ENCODE measurements at regions not wholly inside any gene's neighbourhood (a gene's known extent, or its start where the extent isn't known, plus 50 kb on each side); places are given as distances from the start of the nearest gene placed in this dataset.
A peak's percentile ranks its signal among the peaks of the same experiment; 100 is the strongest.
"Not testable (repeated sequence)": the region's sequence is repeated elsewhere in the genome, so short reads cannot be mapped to it uniquely, and the experiment has no call there.

- TF ChIP-seq POLR2AphosphoS5 (IDR thresholded peaks at IDR 0.05; ENCODE audit: insufficient read depth in 1 of 2, low read depth in 1 of 2) = no peak
- no peak for TF ChIP-seq POLR2A (IDR thresholded peaks at IDR 0.05)
- TF ChIP-seq CTCF (IDR thresholded peaks at IDR 0.05) = no peak
- no peaks in the 10 kb centered on the region for H3K9me3 ChIP-seq
- no peaks in the 10 kb centered on the region for H3K27me3 ChIP-seq
- intact Hi-C loops (cut with DNase I) = no loop called here
- no peak overlapping the region for H3K27ac ChIP-seq
- no peaks in the 10 kb centered on the region for H3K36me3 ChIP-seq
- H3K4me3 ChIP-seq = no peak overlapping the region
- DNase-seq (ENCODE audit: extremely low spot score in 2 of 2) = no peak
- no peaks in the 10 kb centered on the region for H3K4me1 ChIP-seq
Measured at GRCh38 chr4:181018472-181018871, 1224.7 kb upstream of the TENM3 start.

GRCh38 chr4:181018913-181019312 is 1224.3 kb upstream of the TENM3 start:
- intact Hi-C loops (cut with DNase I) = no loop called here
- DNase-seq (ENCODE audit: extremely low spot score in 2 of 2) = no peak
- Histone ChIP-seq H3K27me3 (no peaks in the 10 kb centered on the region), H3K4me1 (no peaks in the 10 kb centered on the region), H3K4me3 (no peak overlapping the region), H3K27ac (no peak overlapping the region), H3K9me3 (no peaks in the 10 kb centered on the region), H3K36me3 (no peaks in the 10 kb centered on the region)
- TF ChIP-seq POLR2A (IDR thresholded peaks at IDR 0.05) (no peak), POLR2AphosphoS5 (IDR thresholded peaks at IDR 0.05; ENCODE audit: insufficient read depth in 1 of 2, low read depth in 1 of 2) (no peak), CTCF (IDR thresholded peaks at IDR 0.05) (no peak)

- no peak for DNase-seq (ENCODE audit: extremely low spot score in 2 of 2)
- intact Hi-C loops (cut with DNase I) = no loop called here
- no peaks in the 10 kb centered on the region for H3K36me3 ChIP-seq
- H3K27ac ChIP-seq = no peak overlapping the region
- no peaks in the 10 kb centered on the region for H3K4me1 ChIP-seq
- H3K9me3 ChIP-seq = no peaks in the 10 kb centered on the region
- no peaks in the 10 kb centered on the region for H3K27me3 ChIP-seq
- no peak for TF ChIP-seq POLR2A (IDR thresholded peaks at IDR 0.05)
- no peak for TF ChIP-seq POLR2AphosphoS5 (IDR thresholded peaks at IDR 0.05; ENCODE audit: insufficient read depth in 1 of 2, low read depth in 1 of 2)
- no peak for TF ChIP-seq CTCF (IDR thresholded peaks at IDR 0.05)
- no peak overlapping the region for H3K4me3 ChIP-seq
Measured at GRCh38 chr4:181020456-181020855, 1222.7 kb upstream of the TENM3 start.

DNA sequence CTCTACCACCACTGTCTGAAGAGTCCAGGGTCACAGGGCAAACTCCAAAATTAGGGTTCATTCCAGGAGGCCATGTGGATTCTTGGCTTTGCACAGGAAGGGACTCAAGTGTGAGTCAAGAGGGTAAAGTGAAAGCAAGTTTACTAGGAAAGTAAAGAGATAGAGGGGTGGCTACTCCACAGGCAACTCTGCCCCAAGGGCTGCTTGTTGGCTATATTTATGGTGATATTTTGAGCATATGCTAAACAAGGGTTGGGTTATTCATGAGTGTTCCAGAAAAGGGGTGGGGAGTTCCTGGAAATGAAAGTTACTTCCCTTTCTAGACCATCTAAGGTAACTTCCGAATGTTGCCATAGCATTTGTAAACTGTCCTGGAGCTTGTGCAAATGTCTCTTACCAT is 1222.0 kb upstream of the TENM3 start:
- Histone ChIP-seq H3K9me3 (no peaks in the 10 kb centered on the region), H3K27me3 (no peaks in the 10 kb centered on the region), H3K27ac (no peak overlapping the region), H3K36me3 (no peaks in the 10 kb centered on the region), H3K4me3 (no peak overlapping the region), H3K4me1 (no peaks in the 10 kb centered on the region)
- intact Hi-C loops (cut with DNase I) = no loop called here
- no peak for TF ChIP-seq POLR2A (IDR thresholded peaks at IDR 0.05)
- TF ChIP-seq CTCF (IDR thresholded peaks at IDR 0.05) = no peak
- TF ChIP-seq POLR2AphosphoS5 (IDR thresholded peaks at IDR 0.05; ENCODE audit: insufficient read depth in 1 of 2, low read depth in 1 of 2) = no peak
- DNase-seq (ENCODE audit: extremely low spot score in 2 of 2) = no peak

- not testable (repeated sequence) for H3K9me3 ChIP-seq
- H3K27ac ChIP-seq = peak overlapping the region; percentile 3
Measured at GRCh38 chr4:181030135-181030921, 1212.9 kb upstream of the TENM3 start.

More at GRCh38 chr4:181030135-181030921, 1212.9 kb upstream of the TENM3 start:
- intact Hi-C loops (cut with DNase I); H3K4me3 ChIP-seq; H3K27me3 ChIP-seq; H3K4me1 ChIP-seq; DNase-seq (ENCODE audit: extremely low spot score in 2 of 2); H3K36me3 ChIP-seq: not testable (repeated sequence)

Measured in vagina (tissue), 2 donors.